GM21381 (cell line): ENCODE measurements at regions not wholly inside any gene's neighbourhood (a gene's known extent, or its start where the extent isn't known, plus 50 kb on each side); places are given as distances from the start of the nearest gene placed in this dataset.
"Not testable (repeated sequence)": the region's sequence is repeated elsewhere in the genome, so short reads cannot be mapped to it uniquely, and the experiment has no call there.

Source experiments
- ATAC-seq: cut with Tn5 transposase; IDR thresholded peaks from one replicate; pipeline ENCODE4 v1.9.1; 2021; ENCODE audit warnings: mild to moderate bottlenecking, moderate library complexity; ENCODE audit not compliant: unreplicated experiment

- ATAC-seq: not testable (repeated sequence)
These were observed 107.6 kb upstream of the ADGRG2 start for GRCh38 chrX:19229896-19230295.

GRCh38 chrX:19237901-19238300 is 105.8 kb upstream of the PDHA1 start:
- no peak for ATAC-seq

DNA sequence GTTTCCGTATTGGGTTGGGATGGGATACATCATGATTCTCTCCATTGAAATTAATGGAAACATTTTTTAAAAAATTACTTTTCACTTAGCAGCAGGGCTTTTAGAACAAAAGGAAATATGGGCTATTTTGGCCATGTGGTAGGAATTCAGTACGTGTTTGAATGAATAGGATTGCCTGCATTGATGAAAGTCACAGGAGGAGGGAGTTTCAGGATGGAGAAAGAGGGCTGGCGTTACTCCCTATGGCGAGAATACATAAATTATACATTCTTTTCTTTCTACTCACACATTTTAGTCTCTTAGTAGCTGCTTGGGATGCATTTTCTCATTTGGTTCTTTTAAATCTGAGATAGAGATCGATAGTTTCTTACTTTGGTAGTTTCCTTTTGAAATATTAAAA is 100.3 kb upstream of the PDHA1 start:
- ATAC-seq: no peak

DNA sequence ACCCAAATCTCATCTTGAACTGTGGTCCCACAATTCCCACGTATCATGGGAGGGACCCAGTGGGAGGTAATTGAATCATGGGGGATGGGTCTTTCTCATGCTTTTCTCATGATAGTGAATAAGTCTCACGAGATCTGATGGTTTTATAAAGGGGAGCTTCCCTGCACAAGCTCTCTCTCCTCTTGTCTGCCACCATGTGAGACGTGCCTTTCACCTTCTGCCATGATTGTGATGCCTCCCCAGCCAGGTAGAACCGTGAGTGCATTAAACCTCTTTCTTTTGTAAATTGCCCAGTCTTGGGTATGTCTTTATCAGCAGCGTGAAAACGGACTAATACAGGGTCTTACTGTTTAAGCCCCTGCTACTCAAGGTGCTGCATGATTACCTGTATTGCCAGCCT is 98.8 kb upstream of the PDHA1 start:
- not testable (repeated sequence) for ATAC-seq

GRCh38 chrX:19245711-19246269 is 97.9 kb upstream of the PDHA1 start:
- no peak for ATAC-seq

DNA sequence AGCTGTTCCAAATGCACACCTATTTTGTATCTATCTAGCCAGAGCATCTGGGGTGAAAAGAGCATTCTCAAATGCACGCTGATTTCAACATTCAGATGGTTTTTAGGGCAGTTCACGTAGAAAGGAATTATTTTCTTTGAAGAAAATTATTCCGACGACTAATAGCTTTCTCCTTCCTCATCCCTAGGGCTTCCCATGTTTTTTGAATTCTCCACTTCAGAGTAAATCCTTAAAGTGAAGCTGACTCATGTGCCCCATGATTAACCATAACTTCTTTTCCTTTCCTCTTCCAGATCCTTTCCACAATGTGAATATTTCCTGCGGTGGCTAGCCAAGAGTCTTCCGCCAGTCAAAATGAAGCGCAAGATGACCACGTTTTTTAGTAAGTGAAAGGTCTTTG is 86.7 kb upstream of the PDHA1 start:
- no peak for ATAC-seq

DNA sequence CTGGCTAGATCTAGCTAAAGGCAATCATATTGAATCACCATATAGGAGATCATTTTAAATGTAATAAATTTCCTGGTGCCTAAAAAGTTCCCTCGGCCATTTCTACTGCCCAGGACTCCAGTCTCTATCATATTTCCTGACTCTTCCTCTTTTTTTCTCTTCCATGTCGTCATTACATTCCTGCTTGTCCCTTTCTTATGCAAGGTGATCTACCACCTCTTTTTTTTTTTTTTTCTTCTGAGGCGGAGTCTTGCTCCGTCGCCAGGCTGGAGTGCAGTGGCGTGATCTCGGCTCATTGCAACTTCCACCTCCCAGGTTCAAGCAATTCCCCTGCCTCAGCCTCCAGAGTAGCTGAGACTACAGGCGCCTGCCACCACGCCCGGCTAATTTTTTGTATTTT is 82.7 kb upstream of the PDHA1 start:
- ATAC-seq: not testable (repeated sequence)

- ATAC-seq: no peak
These were observed 73.0 kb upstream of the PDHA1 start for GRCh38 chrX:19270727-19271126.

GRCh38 chrX:19272452-19272851 is 71.3 kb upstream of the PDHA1 start:
- no peak for ATAC-seq

DNA sequence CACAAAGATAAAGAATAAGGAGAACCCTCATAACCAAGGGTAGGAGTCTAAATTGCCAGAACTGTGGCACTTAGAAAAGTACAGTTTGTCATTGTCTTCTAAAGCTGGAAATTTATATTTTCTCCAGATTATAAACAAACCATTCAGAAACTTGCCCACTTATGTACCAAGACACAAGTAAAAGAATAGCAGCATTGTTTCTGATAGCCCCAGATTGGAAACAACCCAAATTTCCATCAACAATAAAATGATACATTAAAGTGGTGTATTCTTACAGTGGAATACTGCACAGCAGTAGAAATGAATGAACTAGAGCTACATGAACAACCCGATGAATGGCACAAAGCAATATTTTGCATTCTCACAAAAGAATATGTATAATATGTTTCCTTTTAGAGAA is 63.1 kb upstream of the PDHA1 start:
- no peak for ATAC-seq

DNA sequence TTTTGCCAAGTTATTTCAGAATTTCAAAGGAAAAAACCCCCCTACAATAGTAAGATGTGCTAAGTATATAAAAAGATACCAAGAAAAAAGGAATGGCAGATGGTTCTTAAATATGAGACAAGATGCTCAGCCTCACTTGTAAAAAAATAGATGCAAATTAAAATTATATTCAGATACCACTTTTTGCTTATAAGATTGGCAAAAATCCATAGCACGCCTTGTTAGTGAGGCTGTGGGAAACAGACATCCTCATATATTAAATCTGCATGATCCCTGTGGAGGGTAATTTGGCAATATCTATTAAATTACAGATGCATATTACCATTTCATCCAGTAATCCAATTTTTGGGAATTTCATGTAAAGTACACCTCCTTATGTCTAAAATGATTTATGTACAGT is 62.5 kb upstream of the PDHA1 start:
- ATAC-seq: no peak

DNA sequence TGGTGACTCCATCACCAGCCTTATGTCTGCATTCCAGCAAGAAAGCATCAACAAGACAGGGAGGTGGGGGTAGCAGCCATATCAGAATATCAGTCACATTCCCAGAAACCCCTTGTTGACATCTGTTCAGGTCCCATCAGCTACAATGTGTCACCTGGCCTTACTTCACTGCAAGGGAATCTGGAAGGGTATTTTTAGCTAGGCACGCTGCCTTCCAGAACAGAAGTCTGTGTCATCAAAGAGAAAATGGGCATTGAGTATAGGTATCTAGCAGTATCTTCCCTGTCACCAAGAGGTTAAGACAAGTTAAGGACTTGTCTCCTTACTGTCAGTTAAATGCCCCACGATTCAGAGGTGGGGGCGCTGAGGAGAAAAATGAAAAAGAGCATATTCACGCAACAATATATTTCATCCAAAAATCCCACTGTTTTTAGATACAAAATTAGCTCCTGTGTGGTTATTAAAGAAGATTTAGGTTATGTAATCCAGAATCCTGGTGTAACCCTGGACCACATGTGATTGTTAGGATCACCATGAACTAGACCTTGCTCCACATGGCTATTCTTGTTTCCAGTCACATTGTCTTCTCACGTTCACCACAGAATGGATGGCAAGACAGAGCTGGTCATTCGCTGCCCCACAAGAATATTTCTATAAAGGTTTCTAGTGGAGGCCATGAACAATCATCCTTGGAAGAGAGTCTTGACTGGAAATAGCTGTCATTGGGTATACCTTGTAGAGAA is 60.0 kb upstream of the PDHA1 start:
- no peak for ATAC-seq

DNA sequence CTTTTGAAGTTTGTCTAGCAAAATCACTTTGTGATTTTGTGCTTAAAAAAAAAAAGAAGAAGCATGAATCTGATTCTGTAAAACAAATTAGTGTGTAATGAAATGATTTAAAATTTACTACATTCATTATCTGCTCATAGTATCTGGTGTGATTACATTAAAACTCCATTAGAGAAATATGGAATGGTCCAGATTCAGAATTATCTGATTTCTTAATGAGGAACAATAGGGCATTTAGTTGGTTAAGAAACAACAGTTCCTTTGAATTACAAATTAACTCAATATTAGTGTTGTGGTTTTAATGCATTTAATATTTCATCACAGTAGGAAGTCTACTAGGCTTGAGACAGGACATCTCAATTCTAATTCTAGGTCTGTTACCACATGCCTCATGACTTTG is 57.9 kb upstream of the PDHA1 start:
- ATAC-seq: no peak

GRCh38 chrX:19291086-19291485 is 52.6 kb upstream of the PDHA1 start:
- no peak for ATAC-seq

DNA sequence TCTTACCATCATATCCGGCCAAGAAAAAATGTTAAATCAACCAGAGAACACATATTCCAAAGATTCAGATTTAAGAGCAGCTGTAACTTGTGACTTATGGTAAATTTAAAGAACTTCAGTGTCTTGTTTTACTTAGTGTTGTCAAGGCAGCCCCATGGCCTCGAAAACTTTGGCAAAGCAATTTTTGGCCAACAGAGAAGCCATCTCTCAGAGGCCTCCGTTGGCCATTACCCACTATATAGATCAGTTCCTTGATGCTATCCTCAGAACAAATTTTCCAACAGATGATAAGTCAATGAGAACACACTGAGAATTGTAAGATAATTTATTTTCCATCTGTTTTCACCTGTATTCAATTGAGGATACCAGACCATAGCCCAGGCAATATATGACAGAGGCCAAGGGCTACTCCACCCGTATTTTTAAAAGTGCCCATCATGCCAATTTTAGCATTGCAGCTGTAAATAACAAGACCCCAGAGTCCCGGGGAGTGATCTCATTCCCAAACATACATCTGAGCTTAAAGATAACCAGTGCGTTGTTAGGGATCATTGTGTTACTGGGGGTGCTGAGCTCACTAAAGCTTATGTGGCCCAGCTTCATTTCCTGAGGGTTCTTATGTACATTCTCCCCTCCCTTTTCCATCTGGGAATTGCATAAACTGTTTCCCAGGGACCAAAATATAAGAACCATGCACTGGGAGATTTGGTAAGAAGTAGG is 50.0 kb upstream of the PDHA1 start:
- no peak for ATAC-seq
